ENCODE measurements at regions not wholly inside any gene's neighbourhood (a gene's known extent, or its start where the extent isn't known, plus 50 kb on each side); places are given as distances from the start of the nearest gene placed in this dataset.

GRCh38 chr6:15107644-15108382, 138.1 kb upstream of the JARID2 start:
- Histone ChIP-seq H4K20me1 (ENCODE audit: control insufficient read depth, insufficient read depth) (no peaks in the 10 kb centered on the region), H3K79me2 (ENCODE audit: control insufficient read depth, insufficient read depth, low read length) (no peaks in the 10 kb centered on the region), H3K9me3 (replicated peaks; ENCODE audit: control insufficient read depth, insufficient read depth, low read length) (no peaks in the 10 kb centered on the region; the same call in 2 of the 3 replicates), H3K4me3 (no peak overlapping the region), H3K27ac (ENCODE audit: control insufficient read depth, insufficient read depth) (no peak overlapping the region), H3K9ac (ENCODE audit: control insufficient read depth, insufficient read depth, low read length) (no peak overlapping the region), H3K4me2 (ENCODE audit: control insufficient read depth, insufficient read depth) (no peak overlapping the region), H3K4me1 (ENCODE audit: control insufficient read depth, insufficient read depth, low read length) (no peaks in the 10 kb centered on the region), H3K27me3 (replicated peaks in 1 of 2; ENCODE audit: control insufficient read depth in 2 of 2, insufficient read depth in 2 of 2, low read length in 1 of 2) (no peaks in the 10 kb centered on the region), H3K36me3 (ENCODE audit: control insufficient read depth in 2 of 2, insufficient read depth in 2 of 2, low read length in 1 of 2) (no peaks in the 10 kb centered on the region), H2AFZ (ENCODE audit: control insufficient read depth, low read depth, low read length) (no peak overlapping the region)
- intact Hi-C loops (cut with micrococcal nuclease; ENCODE audit: unreplicated experiment) (no loop called here), in situ Hi-C loops (cut with MboI) (no loop called here)
- DNase-seq (ENCODE audit: low read depth, low spot score) (no peak), ATAC-seq (no peak), FAIRE-seq (no peak)
- SMC1A ChIA-PET (ENCODE audit: uncharacterized antibody, unreplicated experiment) = interaction anchor here (0.8 to 1.0 kb wide), 3 partner anchors 9 to 98 kb away, joined by 3 to 4 read pairs (median 3); no protein-coding TSS in a partner anchor
- POLR2A ChIA-PET = no interaction called here
- RAD21 ChIA-PET (ENCODE audit: unreplicated experiment) = no interaction called here
- WGBS (ENCODE audit: insufficient coverage, insufficient replicate concordance, low lambda C conversion rate, missing lambda C conversion rate) = 78% methylated on average over 9 of the region's 9 CpGs
- TF ChIP-seq ZNF687 (IDR thresholded peaks at IDR 0.05) (no peak), PAX8 (IDR thresholded peaks at IDR 0.05) (no peak), ZNF207 (IDR thresholded peaks at IDR 0.05; ENCODE audit: borderline replicate concordance) (no peak), HCFC1 (IDR thresholded peaks at IDR 0.05; ENCODE audit: low read length) (no peak), HDAC6 (IDR thresholded peaks at IDR 0.05; ENCODE audit: unreplicated experiment) (no peak)
- CTCF ChIA-PET = no interaction called here
- no TSS peak for BruUV-seq (replicated peaks)

Measured in GM12878 (cell line).